Peyer's patch (tissue), 4 donors: ENCODE measurements at regions not wholly inside any gene's neighbourhood (a gene's known extent, or its start where the extent isn't known, plus 50 kb on each side); places are given as distances from the start of the nearest gene placed in this dataset.

Experiments used
- DNase-seq, 3 donors: peaks; one replicate each; pipeline ENCODE4 v3.0.0-alpha.2; 2017 to 2019
- H3K27ac ChIP-seq, 4 donors: fragments of 200-600 bp; sonication (generic); one replicate each; pipeline ENCODE4 v1.5.1; 2016 to 2019
- H3K27me3 ChIP-seq, 2 donors: fragments of 200-600 bp; sonication (generic); one replicate each; pipeline ENCODE4 v1.5.1; 2019
- H3K36me3 ChIP-seq, 3 donors: fragments of 200-600 bp; sonication (generic); one replicate each; pipeline ENCODE4 v1.5.1; 2016 to 2019
- H3K4me1 ChIP-seq, 4 donors: fragments of 200-600 bp; sonication (generic); one replicate each; pipeline ENCODE4 v1.5.1; 2016 to 2019
- H3K4me3 ChIP-seq, 4 donors: fragments of 200-600 bp; sonication (generic); 1 replicate in 3 of 4; 2 replicates in 1 of 4; pipeline ENCODE4 v1.5.1; 2016 to 2019; ENCODE audit warnings: mild to moderate bottlenecking in 1 of 4
- H3K9me3 ChIP-seq, 4 donors: fragments of 200-600 bp; sonication (generic); one replicate each; pipeline ENCODE4 v1.5.1; 2016 to 2019; ENCODE audit warnings: mild to moderate bottlenecking in 1 of 4
- POLR2A ChIP-seq, 2 donors: fragments of 450-650 bp; IDR thresholded peaks; one replicate each; pipeline ENCODE4 v1.5.1; 2017; ENCODE audit warnings: antibody characterized with exemption in 2 of 2, mild to moderate bottlenecking in 2 of 2, moderate library complexity in 2 of 2
- TF ChIP-seq, protein P1 (sequence below), 6 experiments: fragments of 450-650 bp in 4 of 6; fragments of 200-600 bp in 2 of 6; sonication (generic) in 1 of 6; IDR thresholded peaks; one replicate each; pipeline ENCODE4 v1.5.1; 2017 to 2019; ENCODE audit warnings: antibody characterized with exemption in 6 of 6, mild to moderate bottlenecking in 3 of 6, moderate library complexity in 1 of 6

DNA sequence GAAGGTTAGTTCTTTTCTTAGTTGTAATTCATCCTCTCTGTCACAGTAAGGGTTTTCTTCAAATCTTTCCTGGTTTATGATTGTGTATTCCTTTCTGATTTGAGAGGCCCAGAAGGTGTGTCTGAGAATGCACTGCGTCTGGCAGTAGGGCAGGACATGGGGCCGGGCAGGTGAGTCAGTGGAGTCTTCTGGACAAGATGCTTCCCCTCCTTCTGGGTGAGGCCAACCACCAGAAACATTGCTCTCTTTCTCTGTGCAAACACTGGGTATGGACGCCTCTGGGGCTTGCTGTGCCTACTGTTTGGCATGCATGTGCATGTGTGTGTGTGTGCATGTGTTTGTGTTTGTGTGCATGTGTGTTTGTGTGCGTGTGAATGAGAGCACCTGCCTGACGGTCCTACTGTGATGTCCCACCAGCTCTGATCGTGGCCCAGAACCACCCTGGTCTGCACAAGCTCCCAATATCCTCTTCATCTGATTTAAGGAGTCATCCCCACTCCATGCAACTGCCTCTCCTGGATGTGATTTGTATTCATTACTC, 93.2 kb upstream of the DLX2 start:
- TF ChIP-seq POLR2A (IDR thresholded peaks at IDR 0.05) = no peak
- TF ChIP-seq, protein P1, sequence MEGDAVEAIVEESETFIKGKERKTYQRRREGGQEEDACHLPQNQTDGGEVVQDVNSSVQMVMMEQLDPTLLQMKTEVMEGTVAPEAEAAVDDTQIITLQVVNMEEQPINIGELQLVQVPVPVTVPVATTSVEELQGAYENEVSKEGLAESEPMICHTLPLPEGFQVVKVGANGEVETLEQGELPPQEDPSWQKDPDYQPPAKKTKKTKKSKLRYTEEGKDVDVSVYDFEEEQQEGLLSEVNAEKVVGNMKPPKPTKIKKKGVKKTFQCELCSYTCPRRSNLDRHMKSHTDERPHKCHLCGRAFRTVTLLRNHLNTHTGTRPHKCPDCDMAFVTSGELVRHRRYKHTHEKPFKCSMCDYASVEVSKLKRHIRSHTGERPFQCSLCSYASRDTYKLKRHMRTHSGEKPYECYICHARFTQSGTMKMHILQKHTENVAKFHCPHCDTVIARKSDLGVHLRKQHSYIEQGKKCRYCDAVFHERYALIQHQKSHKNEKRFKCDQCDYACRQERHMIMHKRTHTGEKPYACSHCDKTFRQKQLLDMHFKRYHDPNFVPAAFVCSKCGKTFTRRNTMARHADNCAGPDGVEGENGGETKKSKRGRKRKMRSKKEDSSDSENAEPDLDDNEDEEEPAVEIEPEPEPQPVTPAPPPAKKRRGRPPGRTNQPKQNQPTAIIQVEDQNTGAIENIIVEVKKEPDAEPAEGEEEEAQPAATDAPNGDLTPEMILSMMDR (IDR thresholded peaks at IDR 0.05) = no peak
- H3K4me1 ChIP-seq = no peaks in the 10 kb centered on the region
- peaks cover 0 to 20% (median 2%) of the 10 kb centered on the region in 4 donors for H3K9me3 ChIP-seq
- H3K4me3 ChIP-seq = no peak overlapping the region
- peak overlapping the region in 2 of 4 donors; percentile 62 to 64 for H3K27ac ChIP-seq
- no peaks in the 10 kb centered on the region for H3K27me3 ChIP-seq
- peak in 2 of 3 donors; percentile 63 to 65 for DNase-seq
- H3K36me3 ChIP-seq = no peaks in the 10 kb centered on the region

DNA sequence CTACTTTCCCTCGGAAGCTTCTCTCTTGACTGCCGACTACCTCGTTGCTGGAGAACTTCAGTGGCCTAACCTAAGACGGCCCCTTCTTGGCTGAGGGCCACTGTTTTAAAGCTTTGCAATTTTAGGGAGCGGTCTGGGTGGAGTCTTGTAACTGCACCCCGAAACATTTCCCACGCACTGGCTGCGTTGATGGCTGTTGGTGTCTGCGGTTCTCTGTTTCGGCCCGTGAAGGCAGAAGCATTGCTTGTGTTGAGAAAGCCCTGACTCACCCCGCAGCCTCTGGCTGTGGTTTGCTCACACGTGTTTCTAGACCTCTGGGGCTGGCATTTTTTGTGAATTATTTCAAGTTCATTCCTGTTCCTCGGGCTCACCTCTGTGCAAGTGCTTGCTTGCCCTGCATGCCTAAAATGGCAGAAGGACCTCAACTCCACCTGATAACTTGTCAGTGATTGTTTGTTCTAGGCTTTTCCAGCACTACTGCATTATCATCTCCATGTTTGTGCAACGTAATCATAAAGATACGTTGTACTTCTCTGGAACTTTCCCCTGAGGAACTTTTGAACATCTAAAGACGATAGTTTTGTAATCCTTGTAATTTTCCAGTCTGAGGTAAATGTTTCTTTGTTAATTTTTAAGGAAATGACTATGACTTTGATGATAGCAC, 94.2 kb upstream of the DLX2 start:
- no peak overlapping the region for H3K4me3 ChIP-seq
- H3K27me3 ChIP-seq = no peaks in the 10 kb centered on the region
- TF ChIP-seq, protein P1 (IDR thresholded peaks at IDR 0.05) = no peak
- TF ChIP-seq POLR2A (IDR thresholded peaks at IDR 0.05) = peak in 1 of 2 donors; percentile 20
- peak in 2 of 3 donors; percentile 67 to 72 for DNase-seq
- no peaks in the 10 kb centered on the region for H3K4me1 ChIP-seq
- peaks cover 0 to 20% (median 2%) of the 10 kb centered on the region in 4 donors for H3K9me3 ChIP-seq
- H3K36me3 ChIP-seq = no peaks in the 10 kb centered on the region
- peak overlapping the region in 3 of 4 donors; percentile 11 to 64 (median 62) for H3K27ac ChIP-seq

DNA sequence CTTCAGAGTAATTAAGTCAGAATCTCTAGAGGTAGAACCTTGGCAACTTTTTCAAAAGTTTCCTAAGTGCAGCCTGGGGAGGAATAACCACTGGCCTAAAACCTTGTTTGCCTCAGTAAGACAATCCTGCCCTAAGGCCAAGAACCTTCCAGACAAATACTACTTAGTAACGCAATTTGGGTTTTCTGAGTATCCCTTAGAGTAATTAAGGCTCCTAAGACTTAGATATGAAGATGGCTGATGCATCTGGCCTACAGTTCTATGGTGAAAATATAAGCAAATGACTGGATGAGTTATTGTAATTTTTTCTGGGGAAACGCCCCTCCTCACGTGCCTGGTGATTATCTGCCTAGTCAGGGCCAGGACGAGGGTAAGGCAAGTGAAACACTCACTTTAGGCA, 95.7 kb upstream of the DLX2 start:
- no peak overlapping the region for H3K4me3 ChIP-seq
- DNase-seq = no peak
- no peaks in the 10 kb centered on the region for H3K27me3 ChIP-seq
- H3K36me3 ChIP-seq = no peaks in the 10 kb centered on the region
- peaks cover 0 to 14% (median 2%) of the 10 kb centered on the region in 4 donors for H3K9me3 ChIP-seq
- no peak for TF ChIP-seq POLR2A (IDR thresholded peaks at IDR 0.05)
- TF ChIP-seq, protein P1 (IDR thresholded peaks at IDR 0.05) = no peak
- H3K4me1 ChIP-seq = no peaks in the 10 kb centered on the region
- no peak overlapping the region for H3K27ac ChIP-seq

DNA sequence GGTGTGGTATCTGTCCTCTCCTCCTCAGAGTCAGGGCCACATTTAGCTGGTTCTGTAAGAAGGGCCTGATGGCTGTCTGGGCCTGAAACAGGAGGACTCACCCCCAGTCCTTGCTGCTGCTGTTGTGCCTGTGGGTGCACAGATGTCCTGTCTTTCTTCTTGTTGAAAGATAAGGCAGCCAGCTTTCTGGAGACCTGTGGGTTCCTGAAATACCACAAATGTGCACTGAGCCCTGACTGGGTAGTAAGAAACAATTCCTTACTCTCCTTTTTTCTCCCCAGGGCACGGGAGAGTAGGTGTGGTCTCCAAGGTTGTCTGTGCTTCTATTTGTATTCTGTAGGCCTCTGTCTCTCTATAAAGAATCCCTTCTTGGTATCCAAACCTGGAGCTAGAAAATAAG, 96.2 kb upstream of the DLX2 start:
- no peaks in the 10 kb centered on the region for H3K36me3 ChIP-seq
- DNase-seq = no peak
- H3K27ac ChIP-seq = no peak overlapping the region
- H3K4me1 ChIP-seq = no peaks in the 10 kb centered on the region
- no peaks in the 10 kb centered on the region for H3K27me3 ChIP-seq
- peaks cover 0 to 10% (median 2%) of the 10 kb centered on the region in 4 donors for H3K9me3 ChIP-seq
- no peak for TF ChIP-seq POLR2A (IDR thresholded peaks at IDR 0.05)
- TF ChIP-seq, protein P1 (IDR thresholded peaks at IDR 0.05) = no peak
- H3K4me3 ChIP-seq = no peak overlapping the region

DNA sequence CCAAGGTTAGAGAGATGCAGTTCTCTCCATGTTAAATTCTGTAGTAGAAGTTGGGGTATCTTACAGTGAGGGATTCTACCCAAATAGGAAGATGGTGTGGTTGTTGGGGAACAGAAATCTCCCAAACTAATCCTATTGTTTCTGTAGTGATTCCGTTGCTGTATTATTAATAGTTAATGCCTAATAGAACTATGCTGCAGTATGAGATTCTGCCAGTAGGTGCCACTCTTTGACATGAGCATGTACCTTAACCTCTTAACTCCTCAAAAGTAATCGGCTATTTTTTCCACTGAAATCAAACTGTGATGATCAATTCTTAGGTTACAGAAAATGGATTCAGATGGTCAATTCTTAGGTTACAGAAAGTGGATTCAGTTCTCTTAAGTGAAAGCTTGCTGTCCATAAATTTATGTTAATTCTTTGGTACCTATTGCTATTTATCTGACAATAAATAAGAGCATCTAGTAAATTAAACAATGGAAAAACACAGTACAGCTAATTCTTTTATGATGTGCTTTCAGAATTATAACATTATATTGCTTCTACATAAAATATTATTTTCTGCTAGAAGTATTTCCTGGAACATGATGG, 97.9 kb upstream of the DLX2 start:
- no peak overlapping the region for H3K4me3 ChIP-seq
- H3K27me3 ChIP-seq = no peaks in the 10 kb centered on the region
- peaks cover 0 to 6% (median 0%) of the 10 kb centered on the region in 4 donors for H3K9me3 ChIP-seq
- no peak for DNase-seq
- no peaks in the 10 kb centered on the region for H3K36me3 ChIP-seq
- H3K4me1 ChIP-seq = no peaks in the 10 kb centered on the region
- no peak overlapping the region for H3K27ac ChIP-seq
- TF ChIP-seq, protein P1 (IDR thresholded peaks at IDR 0.05) = peak in 5 of 6 experiments; percentile 10 to 65 (median 56)
- no peak for TF ChIP-seq POLR2A (IDR thresholded peaks at IDR 0.05)
